ENCODE measurements at regions not wholly inside any gene's neighbourhood (a gene's known extent, or its start where the extent isn't known, plus 50 kb on each side); places are given as distances from the start of the nearest gene placed in this dataset.
A peak's percentile ranks its signal among the peaks of the same experiment; 100 is the strongest.

DNA sequence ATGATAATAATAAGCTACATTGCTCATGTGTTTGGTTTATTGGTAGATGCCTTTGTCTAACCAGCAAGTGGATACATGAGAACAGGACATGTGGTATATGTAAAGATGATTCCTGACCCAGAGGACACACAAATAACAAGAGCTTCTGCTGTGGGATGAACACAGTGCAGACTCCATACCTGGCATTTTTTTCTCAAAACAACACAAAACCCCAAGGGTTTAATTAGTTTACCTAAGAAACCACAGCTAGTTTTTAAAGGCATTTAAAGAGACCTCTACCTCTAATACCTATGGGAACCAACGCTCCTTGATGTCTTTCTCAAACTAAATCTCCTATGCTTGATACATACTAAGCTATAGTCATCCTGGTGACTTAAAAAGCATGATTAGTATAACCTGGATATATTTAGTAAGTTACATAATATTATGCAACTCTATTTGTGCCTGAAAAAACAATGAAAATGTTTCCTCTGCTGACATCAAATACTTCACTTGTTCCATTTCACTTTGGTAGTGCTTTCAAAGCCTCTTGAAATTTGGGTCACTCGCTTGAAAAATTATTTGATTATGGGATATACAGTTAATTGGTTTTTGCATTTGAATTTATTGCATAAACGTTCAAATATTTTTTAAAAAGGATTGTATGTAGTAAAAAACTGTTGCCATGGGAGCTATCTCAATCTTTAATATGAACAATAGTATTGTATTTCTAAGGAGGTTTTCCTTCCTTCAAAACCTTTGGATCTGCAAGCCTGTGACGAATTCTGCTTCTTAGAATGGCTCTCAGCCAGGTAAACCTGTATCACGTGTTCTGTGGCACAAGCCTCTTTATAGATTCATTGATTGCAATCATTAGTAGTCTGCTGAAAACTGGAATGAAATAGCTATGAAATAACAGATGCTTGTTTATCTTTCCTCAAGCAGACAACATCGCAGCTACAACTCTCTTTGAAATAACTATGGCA, 233.0 kb upstream of the KCNMB2 start:
- DNase-seq (ENCODE audit: low read depth, low spot score) = peak; percentile 11
- TF ChIP-seq, protein P1, sequence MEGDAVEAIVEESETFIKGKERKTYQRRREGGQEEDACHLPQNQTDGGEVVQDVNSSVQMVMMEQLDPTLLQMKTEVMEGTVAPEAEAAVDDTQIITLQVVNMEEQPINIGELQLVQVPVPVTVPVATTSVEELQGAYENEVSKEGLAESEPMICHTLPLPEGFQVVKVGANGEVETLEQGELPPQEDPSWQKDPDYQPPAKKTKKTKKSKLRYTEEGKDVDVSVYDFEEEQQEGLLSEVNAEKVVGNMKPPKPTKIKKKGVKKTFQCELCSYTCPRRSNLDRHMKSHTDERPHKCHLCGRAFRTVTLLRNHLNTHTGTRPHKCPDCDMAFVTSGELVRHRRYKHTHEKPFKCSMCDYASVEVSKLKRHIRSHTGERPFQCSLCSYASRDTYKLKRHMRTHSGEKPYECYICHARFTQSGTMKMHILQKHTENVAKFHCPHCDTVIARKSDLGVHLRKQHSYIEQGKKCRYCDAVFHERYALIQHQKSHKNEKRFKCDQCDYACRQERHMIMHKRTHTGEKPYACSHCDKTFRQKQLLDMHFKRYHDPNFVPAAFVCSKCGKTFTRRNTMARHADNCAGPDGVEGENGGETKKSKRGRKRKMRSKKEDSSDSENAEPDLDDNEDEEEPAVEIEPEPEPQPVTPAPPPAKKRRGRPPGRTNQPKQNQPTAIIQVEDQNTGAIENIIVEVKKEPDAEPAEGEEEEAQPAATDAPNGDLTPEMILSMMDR (IDR thresholded peaks at IDR 0.05; ENCODE audit: low read depth, low read length) = no peak
- H3K4me3 ChIP-seq (ENCODE audit: low read depth, low read length) = no peak overlapping the region
- in situ Hi-C loops (cut with HindIII; ENCODE audit: low sequenced_read_pairs) = no loop called here

DNA sequence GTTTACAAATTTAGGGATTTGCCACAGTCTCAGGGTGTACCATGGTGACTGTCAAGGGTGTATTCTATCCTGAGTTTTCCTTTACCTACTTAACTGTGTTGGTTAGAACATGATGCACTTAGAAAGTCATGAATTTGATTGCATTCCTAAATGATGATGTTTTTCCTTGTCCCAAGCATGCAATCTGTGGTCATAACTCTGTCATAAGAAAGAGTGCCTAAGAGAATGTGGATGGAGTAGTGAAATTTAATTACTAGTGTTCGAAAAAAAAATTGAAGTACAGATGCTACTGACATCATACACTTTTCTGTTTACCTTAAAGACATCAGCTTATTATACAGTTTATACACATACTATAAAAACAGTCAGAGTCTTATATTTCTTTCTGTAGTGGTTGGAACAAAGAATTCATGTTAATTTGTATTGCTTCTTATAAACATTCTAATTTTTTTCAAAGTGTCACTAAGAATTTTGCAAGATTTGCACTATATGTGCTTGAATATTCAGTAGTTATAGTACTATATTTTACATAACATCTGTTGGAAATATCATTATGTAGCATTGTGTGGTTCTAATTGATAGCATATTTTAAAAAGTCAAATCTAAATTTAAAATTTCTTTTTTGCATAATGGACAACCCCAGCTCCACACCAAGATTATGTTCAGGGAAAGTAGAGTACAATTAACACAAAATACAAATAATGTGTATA, 231.3 kb upstream of the KCNMB2 start:
- no peak overlapping the region for H3K4me3 ChIP-seq (ENCODE audit: low read depth, low read length)
- TF ChIP-seq, protein P1 (IDR thresholded peaks at IDR 0.05; ENCODE audit: low read depth, low read length) = no peak
- DNase-seq (ENCODE audit: low read depth, low spot score) = peak; percentile 80
- in situ Hi-C loops (cut with HindIII; ENCODE audit: low sequenced_read_pairs) = no loop called here

DNA sequence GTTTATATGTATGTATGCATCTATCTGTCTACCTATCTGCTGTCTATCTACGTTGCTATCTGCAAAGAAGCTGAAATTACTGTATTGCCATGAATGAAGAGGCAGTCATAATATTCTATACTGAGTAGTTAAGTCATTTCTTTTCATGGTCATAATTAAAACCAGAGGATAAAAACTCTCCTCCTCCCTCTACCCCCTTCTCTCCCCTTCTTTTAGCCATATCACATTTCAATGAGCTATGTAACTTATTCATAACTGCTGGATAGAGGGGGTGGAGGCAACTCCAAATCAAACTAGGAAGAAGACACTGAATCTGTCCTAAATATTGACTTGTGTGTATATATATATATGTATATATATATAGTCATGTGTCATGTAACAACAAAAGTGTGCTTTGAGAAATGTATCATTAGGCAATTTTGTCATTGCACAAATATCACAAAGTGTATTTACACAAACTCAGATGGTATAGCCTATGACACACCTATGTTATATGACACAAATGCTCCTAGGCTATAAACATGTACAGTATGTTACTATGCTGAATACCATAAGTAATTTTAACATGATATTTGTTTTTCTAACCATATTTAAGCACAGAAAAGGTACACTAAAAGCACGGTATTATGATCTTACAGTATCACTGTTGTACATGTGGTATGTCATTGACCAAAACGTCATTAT, 229.7 kb upstream of the KCNMB2 start:
- no peak for DNase-seq (ENCODE audit: low read depth, low spot score)
- in situ Hi-C loops (cut with HindIII; ENCODE audit: low sequenced_read_pairs) = no loop called here
- TF ChIP-seq, protein P1 (IDR thresholded peaks at IDR 0.05; ENCODE audit: low read depth, low read length) = no peak
- no peak overlapping the region for H3K4me3 ChIP-seq (ENCODE audit: low read depth, low read length)

DNA sequence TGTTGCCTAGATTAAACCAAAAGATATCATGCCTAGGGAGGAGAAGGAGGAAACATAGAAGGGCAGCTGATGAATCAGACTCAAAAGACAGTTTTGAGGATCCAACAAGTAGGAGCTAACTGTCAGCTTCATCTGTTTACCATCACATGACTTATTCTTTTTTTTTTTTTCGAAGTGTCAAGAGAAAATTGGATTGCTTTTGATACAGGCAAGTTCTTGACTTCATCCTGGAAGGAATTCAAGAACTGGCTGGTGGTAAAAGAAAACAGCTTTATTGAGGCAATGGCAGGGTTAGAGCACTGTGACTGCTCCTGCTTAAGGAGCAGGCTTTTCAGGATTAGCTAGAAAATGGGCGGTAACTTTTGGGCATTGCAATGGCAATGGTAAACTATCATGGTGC, 227.5 kb upstream of the KCNMB2 start:
- in situ Hi-C loops (cut with HindIII; ENCODE audit: low sequenced_read_pairs) = no loop called here
- TF ChIP-seq, protein P1 (IDR thresholded peaks at IDR 0.05; ENCODE audit: low read depth, low read length) = no peak
- H3K4me3 ChIP-seq (ENCODE audit: low read depth, low read length) = no peak overlapping the region
- DNase-seq (ENCODE audit: low read depth, low spot score) = no peak

DNA sequence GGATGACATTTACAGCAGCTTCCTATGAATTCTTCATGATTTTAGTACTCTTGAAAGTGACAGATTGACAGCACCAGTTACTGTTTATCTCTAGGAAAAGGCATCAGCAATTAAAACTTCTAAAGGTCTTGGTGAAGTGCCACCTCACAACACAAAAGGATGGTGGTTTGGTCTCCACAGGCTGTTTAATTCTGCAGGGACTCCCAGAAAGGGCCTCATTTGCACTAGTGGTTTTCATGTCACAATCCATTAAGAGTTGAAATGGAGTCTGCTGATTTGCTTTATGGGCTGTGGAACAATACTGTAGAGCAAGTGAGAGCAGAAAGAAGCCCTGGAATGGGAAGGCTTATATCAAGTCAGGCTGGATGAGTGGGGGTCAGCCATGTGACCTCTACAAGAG, 225.3 kb upstream of the KCNMB2 start:
- no peak for DNase-seq (ENCODE audit: low read depth, low spot score)
- in situ Hi-C loops (cut with HindIII; ENCODE audit: low sequenced_read_pairs) = no loop called here

DNA sequence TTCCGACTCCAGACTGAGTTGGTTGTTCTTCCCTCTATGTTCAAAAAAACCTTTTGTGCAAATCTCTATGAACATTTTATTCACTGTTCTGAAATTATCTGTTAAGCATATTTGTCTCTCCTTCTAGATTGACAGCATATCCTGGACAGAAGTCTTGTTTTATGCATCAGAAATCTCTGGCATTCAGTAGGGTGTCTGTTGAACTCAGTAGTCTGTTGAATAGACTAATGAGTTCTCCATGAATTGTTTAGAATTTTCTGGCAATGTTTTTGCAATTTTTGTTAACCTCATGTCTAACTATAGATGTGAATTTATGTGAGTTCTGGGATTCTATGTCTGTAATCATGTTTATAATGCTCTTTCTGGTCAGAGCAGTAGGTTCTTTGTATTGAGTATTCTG, 222.5 kb upstream of the KCNMB2 start:
- no peak overlapping the region for H3K4me3 ChIP-seq (ENCODE audit: low read depth, low read length)
- TF ChIP-seq, protein P1 (IDR thresholded peaks at IDR 0.05; ENCODE audit: low read depth, low read length) = no peak
- in situ Hi-C loops (cut with HindIII; ENCODE audit: low sequenced_read_pairs) = no loop called here
- no peak for DNase-seq (ENCODE audit: low read depth, low spot score)

More for the DNA sequence above, 225.3 kb upstream of the KCNMB2 start:
- TF ChIP-seq, protein P1 (IDR thresholded peaks at IDR 0.05; ENCODE audit: low read depth, low read length) = no peak
- no peak overlapping the region for H3K4me3 ChIP-seq (ENCODE audit: low read depth, low read length)

Data from astrocyte of the spinal cord (primary cell).